ENCODE measurements at regions not wholly inside any gene's neighbourhood (a gene's known extent, or its start where the extent isn't known, plus 50 kb on each side); places are given as distances from the start of the nearest gene placed in this dataset.

GRCh38 chr4:124423160-124423559 is 289.4 kb downstream of the ANKRD50 start:
- Histone ChIP-seq H3K9me3 (ENCODE audit: low read length) (no peaks in the 10 kb centered on the region), H3K27me3 (ENCODE audit: insufficient read depth, low read length) (no peaks in the 10 kb centered on the region), H3K4me2 (ENCODE audit: low read length) (no peak overlapping the region), H3K36me3 (ENCODE audit: insufficient read depth, low read length) (no peaks in the 10 kb centered on the region), H4K20me1 (ENCODE audit: insufficient read depth, low read length) (no peaks in the 10 kb centered on the region), H3K9me2 (ENCODE audit: low read depth, low read length) (no peaks in the 10 kb centered on the region), H3K4me3 (ENCODE audit: low read depth, low read length, poor library complexity, severe bottlenecking) (no peak overlapping the region), H3F3A (ENCODE audit: insufficient read depth, low read length) (no peaks in the 10 kb centered on the region), H2AFZ (ENCODE audit: low read length) (no peak overlapping the region), H3K4me1 (ENCODE audit: insufficient read depth, low read length, severe bottlenecking) (no peaks in the 10 kb centered on the region), H3K9ac (ENCODE audit: low read length) (no peak overlapping the region), H3K27ac (ENCODE audit: low read depth, low read length, poor library complexity, severe bottlenecking) (no peak overlapping the region), H3K79me2 (ENCODE audit: insufficient read depth, low read length) (no peaks in the 10 kb centered on the region)
- no peak for TF ChIP-seq EZH2 (IDR thresholded peaks at IDR 0.05; ENCODE audit: borderline replicate concordance, low read length)
- TF ChIP-seq, protein P1, sequence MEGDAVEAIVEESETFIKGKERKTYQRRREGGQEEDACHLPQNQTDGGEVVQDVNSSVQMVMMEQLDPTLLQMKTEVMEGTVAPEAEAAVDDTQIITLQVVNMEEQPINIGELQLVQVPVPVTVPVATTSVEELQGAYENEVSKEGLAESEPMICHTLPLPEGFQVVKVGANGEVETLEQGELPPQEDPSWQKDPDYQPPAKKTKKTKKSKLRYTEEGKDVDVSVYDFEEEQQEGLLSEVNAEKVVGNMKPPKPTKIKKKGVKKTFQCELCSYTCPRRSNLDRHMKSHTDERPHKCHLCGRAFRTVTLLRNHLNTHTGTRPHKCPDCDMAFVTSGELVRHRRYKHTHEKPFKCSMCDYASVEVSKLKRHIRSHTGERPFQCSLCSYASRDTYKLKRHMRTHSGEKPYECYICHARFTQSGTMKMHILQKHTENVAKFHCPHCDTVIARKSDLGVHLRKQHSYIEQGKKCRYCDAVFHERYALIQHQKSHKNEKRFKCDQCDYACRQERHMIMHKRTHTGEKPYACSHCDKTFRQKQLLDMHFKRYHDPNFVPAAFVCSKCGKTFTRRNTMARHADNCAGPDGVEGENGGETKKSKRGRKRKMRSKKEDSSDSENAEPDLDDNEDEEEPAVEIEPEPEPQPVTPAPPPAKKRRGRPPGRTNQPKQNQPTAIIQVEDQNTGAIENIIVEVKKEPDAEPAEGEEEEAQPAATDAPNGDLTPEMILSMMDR (IDR thresholded peaks at IDR 0.05; ENCODE audit: low read length) = no peak

DNA sequence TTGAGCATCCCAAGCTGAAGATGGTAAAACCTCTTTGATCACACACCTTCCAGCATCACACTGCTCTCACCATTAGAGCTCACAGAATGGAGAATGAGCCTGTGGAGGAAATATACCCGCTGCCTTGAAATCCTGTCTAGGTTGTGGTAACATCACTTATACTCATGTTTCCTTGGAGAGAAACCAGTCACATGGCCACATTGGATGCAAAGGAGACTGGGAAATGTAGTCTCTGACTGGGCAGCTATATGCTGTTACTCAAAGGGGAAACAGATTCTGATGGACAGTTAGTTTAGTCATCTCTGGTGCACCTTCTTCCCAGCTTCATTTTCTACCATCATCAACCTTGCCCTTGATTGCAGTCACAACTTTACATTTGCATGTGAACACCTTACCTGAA is 286.3 kb downstream of the ANKRD50 start:
- H3K27ac ChIP-seq (ENCODE audit: low read depth, low read length, poor library complexity, severe bottlenecking) = no peak overlapping the region
- TF ChIP-seq EZH2 (IDR thresholded peaks at IDR 0.05; ENCODE audit: borderline replicate concordance, low read length) = no peak
- H2AFZ ChIP-seq (ENCODE audit: low read length) = no peak overlapping the region
- no peaks in the 10 kb centered on the region for H3K4me1 ChIP-seq (ENCODE audit: insufficient read depth, low read length, severe bottlenecking)
- no peaks in the 10 kb centered on the region for H4K20me1 ChIP-seq (ENCODE audit: insufficient read depth, low read length)
- no peaks in the 10 kb centered on the region for H3F3A ChIP-seq (ENCODE audit: insufficient read depth, low read length)
- H3K79me2 ChIP-seq (ENCODE audit: insufficient read depth, low read length) = no peaks in the 10 kb centered on the region
- no peaks in the 10 kb centered on the region for H3K36me3 ChIP-seq (ENCODE audit: insufficient read depth, low read length)
- no peaks in the 10 kb centered on the region for H3K27me3 ChIP-seq (ENCODE audit: insufficient read depth, low read length)
- no peaks in the 10 kb centered on the region for H3K9me2 ChIP-seq (ENCODE audit: low read depth, low read length)
- no peak overlapping the region for H3K4me2 ChIP-seq (ENCODE audit: low read length)
- H3K9ac ChIP-seq (ENCODE audit: low read length) = no peak overlapping the region
- H3K4me3 ChIP-seq (ENCODE audit: low read depth, low read length, poor library complexity, severe bottlenecking) = no peak overlapping the region
- no peaks in the 10 kb centered on the region for H3K9me3 ChIP-seq (ENCODE audit: low read length)

GRCh38 chr4:124427095-124427767 is 285.3 kb downstream of the ANKRD50 start:
- H3K9me3 ChIP-seq (ENCODE audit: low read length) = no peaks in the 10 kb centered on the region
- no peak overlapping the region for H2AFZ ChIP-seq (ENCODE audit: low read length)
- H3K4me1 ChIP-seq (ENCODE audit: insufficient read depth, low read length, severe bottlenecking) = no peaks in the 10 kb centered on the region
- no peak for TF ChIP-seq EZH2 (IDR thresholded peaks at IDR 0.05; ENCODE audit: borderline replicate concordance, low read length)
- H3K9me2 ChIP-seq (ENCODE audit: low read depth, low read length) = no peaks in the 10 kb centered on the region
- H3K9ac ChIP-seq (ENCODE audit: low read length) = no peak overlapping the region
- H3K79me2 ChIP-seq (ENCODE audit: insufficient read depth, low read length) = no peaks in the 10 kb centered on the region
- H3F3A ChIP-seq (ENCODE audit: insufficient read depth, low read length) = no peaks in the 10 kb centered on the region
- no peaks in the 10 kb centered on the region for H4K20me1 ChIP-seq (ENCODE audit: insufficient read depth, low read length)
- H3K4me2 ChIP-seq (ENCODE audit: low read length) = no peak overlapping the region
- H3K4me3 ChIP-seq (ENCODE audit: low read depth, low read length, poor library complexity, severe bottlenecking) = no peak overlapping the region
- no peaks in the 10 kb centered on the region for H3K36me3 ChIP-seq (ENCODE audit: insufficient read depth, low read length)
- H3K27me3 ChIP-seq (ENCODE audit: insufficient read depth, low read length) = no peaks in the 10 kb centered on the region
- no peak overlapping the region for H3K27ac ChIP-seq (ENCODE audit: low read depth, low read length, poor library complexity, severe bottlenecking)

GRCh38 chr4:124428648-124429047 is 283.9 kb downstream of the ANKRD50 start:
- TF ChIP-seq, protein P1 (IDR thresholded peaks at IDR 0.05; ENCODE audit: low read length) = no peak
- no peak for TF ChIP-seq EZH2 (IDR thresholded peaks at IDR 0.05; ENCODE audit: borderline replicate concordance, low read length)
- Histone ChIP-seq H3K4me1 (ENCODE audit: insufficient read depth, low read length, severe bottlenecking) (no peaks in the 10 kb centered on the region), H3K9ac (ENCODE audit: low read length) (no peak overlapping the region), H3K79me2 (ENCODE audit: insufficient read depth, low read length) (no peaks in the 10 kb centered on the region), H3K27ac (ENCODE audit: low read depth, low read length, poor library complexity, severe bottlenecking) (no peak overlapping the region), H3K4me2 (ENCODE audit: low read length) (no peak overlapping the region), H3K36me3 (ENCODE audit: insufficient read depth, low read length) (no peaks in the 10 kb centered on the region), H3F3A (ENCODE audit: insufficient read depth, low read length) (no peaks in the 10 kb centered on the region), H2AFZ (ENCODE audit: low read length) (no peak overlapping the region), H4K20me1 (ENCODE audit: insufficient read depth, low read length) (no peaks in the 10 kb centered on the region), H3K9me2 (ENCODE audit: low read depth, low read length) (no peaks in the 10 kb centered on the region), H3K9me3 (ENCODE audit: low read length) (no peaks in the 10 kb centered on the region), H3K4me3 (ENCODE audit: low read depth, low read length, poor library complexity, severe bottlenecking) (no peak overlapping the region), H3K27me3 (ENCODE audit: insufficient read depth, low read length) (no peaks in the 10 kb centered on the region)
